Ectodermal cell (in vitro differentiated cells): ENCODE measurements at regions not wholly inside any gene's neighbourhood (a gene's known extent, or its start where the extent isn't known, plus 50 kb on each side); places are given as distances from the start of the nearest gene placed in this dataset.
"Not testable (repeated sequence)": the region's sequence is repeated elsewhere in the genome, so short reads cannot be mapped to it uniquely, and the experiment has no call there.

ENCODE experiments used
- H3K27ac ChIP-seq: 2 replicates; pipeline ENCODE4 v1.7.0; 2013; ENCODE audit warnings: mild to moderate bottlenecking, low read depth, low read length; ENCODE audit not compliant: insufficient read depth, poor library complexity, severe bottlenecking
- H3K27me3 ChIP-seq: 2 replicates; pipeline ENCODE4 v1.7.0; 2013; ENCODE audit warnings: mild to moderate bottlenecking, low read length; ENCODE audit not compliant: insufficient read depth, control insufficient read depth, poor library complexity, severe bottlenecking
- H3K36me3 ChIP-seq: one replicate; pipeline ENCODE4 v1.7.0; 2013; ENCODE audit warnings: low read length; ENCODE audit not compliant: control insufficient read depth, insufficient read depth
- H3K4me1 ChIP-seq: one replicate; pipeline ENCODE4 v1.7.0; 2013; ENCODE audit warnings: low read length; ENCODE audit not compliant: control insufficient read depth, insufficient read depth
- H3K4me3 ChIP-seq: 2 replicates; pipeline ENCODE4 v1.7.0; 2013; ENCODE audit warnings: low read depth, low read length, control low read depth; ENCODE audit not compliant: insufficient read depth
- H3K9me3 ChIP-seq: 2 replicates; pipeline ENCODE4 v1.7.0; 2013; ENCODE audit warnings: mild to moderate bottlenecking, low read length, moderate library complexity; ENCODE audit not compliant: control insufficient read depth
- WGBS, 2 experiments: methylation state at CpG; one replicate each; pipeline ENCODE4 v1.1.7; 2013; ENCODE audit warnings: missing lambda C conversion rate in 2 of 2; 5-methylcytosine and 5-hydroxymethylcytosine counted together

GRCh38 chr6:119758385-119758784 is 408.8 kb upstream of the MAN1A1 start:
- H3K4me3 ChIP-seq = no peak overlapping the region
- no peak overlapping the region for H3K27ac ChIP-seq
- no peaks in the 10 kb centered on the region for H3K27me3 ChIP-seq
- 91 to 93% methylated on average over 3 of the region's 3 CpGs for WGBS, 2 experiments
- H3K9me3 ChIP-seq = no peaks in the 10 kb centered on the region
- H3K36me3 ChIP-seq = no peaks in the 10 kb centered on the region
- H3K4me1 ChIP-seq = no peaks in the 10 kb centered on the region

DNA sequence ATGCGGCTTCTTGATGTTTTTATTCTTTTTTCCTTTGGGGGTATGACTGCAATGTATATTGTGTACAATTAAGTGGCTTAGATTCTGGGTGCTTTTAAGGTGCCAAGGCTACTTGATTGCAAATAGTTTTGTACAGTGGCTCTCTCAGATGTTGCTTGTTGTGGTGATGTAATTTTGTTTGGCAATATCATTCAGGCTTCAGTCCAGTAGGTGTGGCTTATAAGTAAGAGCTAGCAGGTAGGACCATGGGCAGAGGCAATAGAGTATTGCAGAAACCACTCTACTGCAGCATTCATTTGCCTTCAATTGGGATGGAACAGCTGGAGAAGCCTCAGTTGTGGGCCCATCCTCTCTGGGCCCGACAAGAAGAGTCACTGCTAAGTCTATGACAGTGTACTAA is 407.9 kb upstream of the MAN1A1 start:
- H3K27ac ChIP-seq = no peak overlapping the region
- WGBS, 2 experiments = 85 to 94% methylated on average over 2 of the region's 2 CpGs
- H3K36me3 ChIP-seq = no peaks in the 10 kb centered on the region
- H3K9me3 ChIP-seq = no peaks in the 10 kb centered on the region
- no peaks in the 10 kb centered on the region for H3K27me3 ChIP-seq
- no peak overlapping the region for H3K4me3 ChIP-seq
- no peaks in the 10 kb centered on the region for H3K4me1 ChIP-seq

DNA sequence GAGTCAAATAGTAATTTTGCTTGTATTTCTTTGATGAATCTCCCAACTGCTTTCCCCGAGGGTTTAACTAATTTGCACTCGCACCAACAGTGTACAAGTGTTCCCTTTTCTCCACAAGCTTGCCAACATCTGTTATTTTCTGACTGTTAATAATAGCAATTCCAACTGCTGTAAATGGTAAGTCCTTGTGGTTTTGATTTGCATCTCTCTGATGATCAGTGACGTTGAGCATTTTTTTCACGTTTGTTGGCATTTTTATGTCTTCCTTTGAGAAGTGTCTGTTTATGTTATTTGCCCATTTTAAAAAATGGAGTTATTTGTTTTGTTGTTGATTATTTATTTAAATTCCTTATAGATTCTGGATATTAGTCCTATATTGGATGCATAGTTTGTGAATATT is 399.8 kb upstream of the MAN1A1 start:
- H3K4me3 ChIP-seq = no peak overlapping the region
- H3K9me3 ChIP-seq = no peaks in the 10 kb centered on the region
- H3K27me3 ChIP-seq = no peaks in the 10 kb centered on the region
- 67 to 71% methylated on average over 4 of the region's 4 CpGs for WGBS, 2 experiments
- no peak overlapping the region for H3K27ac ChIP-seq
- H3K4me1 ChIP-seq = no peaks in the 10 kb centered on the region
- no peaks in the 10 kb centered on the region for H3K36me3 ChIP-seq

DNA sequence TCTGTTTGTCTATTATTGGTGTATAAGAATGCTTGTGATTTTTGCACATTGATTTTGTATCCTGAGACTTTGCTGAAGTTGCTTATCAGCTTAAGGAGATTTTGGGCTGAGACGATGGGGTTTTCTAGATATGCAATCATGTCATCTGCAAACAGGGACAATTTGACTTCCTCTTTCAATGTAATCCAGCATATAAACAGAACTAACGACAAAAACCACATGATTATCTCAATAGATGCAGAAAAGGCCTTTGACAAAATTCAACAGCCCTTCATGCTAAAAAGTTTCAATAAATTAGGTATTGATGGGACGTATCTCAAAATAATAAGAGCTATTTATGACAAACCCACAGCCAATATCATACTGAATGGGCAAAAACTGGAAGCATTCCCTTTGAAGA is 399.0 kb upstream of the MAN1A1 start:
- not testable (repeated sequence) for H3K36me3 ChIP-seq, H3K4me3 ChIP-seq, H3K4me1 ChIP-seq, H3K27me3 ChIP-seq, H3K9me3 ChIP-seq, H3K27ac ChIP-seq
- WGBS, 2 experiments = 80 to 100% methylated on average over 1 of the region's 3 CpGs

- Histone ChIP-seq H3K27me3 (no peaks in the 10 kb centered on the region), H3K36me3 (no peaks in the 10 kb centered on the region), H3K9me3 (no peaks in the 10 kb centered on the region), H3K4me3 (no peak overlapping the region), H3K4me1 (no peaks in the 10 kb centered on the region), H3K27ac (no peak overlapping the region)
- WGBS, 2 experiments = 3 to 8% methylated on average over 5 to 6 of the region's 6 CpGs
Measured at GRCh38 chr6:119742188-119742803, 392.7 kb upstream of the MAN1A1 start.

DNA sequence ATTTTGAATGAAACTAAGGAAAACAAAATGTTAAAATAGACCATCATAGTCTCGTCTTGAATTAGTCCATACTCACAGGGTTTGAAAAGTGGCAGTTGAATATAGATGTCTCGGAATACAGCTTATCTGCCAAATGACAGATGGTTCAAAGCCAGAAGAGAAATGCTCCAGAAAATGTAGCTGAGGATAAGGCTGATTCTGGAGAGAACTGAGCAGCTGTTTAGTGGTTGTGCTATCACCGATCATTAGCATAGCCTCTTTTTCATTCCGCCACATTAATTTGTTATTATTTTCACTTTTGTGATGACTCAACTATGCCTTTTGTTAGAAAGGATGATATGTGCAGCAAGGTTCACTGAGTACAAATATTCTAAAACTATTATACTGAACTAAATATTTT is 390.2 kb upstream of the MAN1A1 start:
- Histone ChIP-seq H3K9me3 (no peaks in the 10 kb centered on the region), H3K27me3 (no peaks in the 10 kb centered on the region), H3K27ac (no peak overlapping the region), H3K4me3 (no peak overlapping the region), H3K4me1 (no peaks in the 10 kb centered on the region), H3K36me3 (no peaks in the 10 kb centered on the region)
- WGBS, 2 experiments = 93 to 96% methylated on average over 3 to 4 of the region's 4 CpGs

DNA sequence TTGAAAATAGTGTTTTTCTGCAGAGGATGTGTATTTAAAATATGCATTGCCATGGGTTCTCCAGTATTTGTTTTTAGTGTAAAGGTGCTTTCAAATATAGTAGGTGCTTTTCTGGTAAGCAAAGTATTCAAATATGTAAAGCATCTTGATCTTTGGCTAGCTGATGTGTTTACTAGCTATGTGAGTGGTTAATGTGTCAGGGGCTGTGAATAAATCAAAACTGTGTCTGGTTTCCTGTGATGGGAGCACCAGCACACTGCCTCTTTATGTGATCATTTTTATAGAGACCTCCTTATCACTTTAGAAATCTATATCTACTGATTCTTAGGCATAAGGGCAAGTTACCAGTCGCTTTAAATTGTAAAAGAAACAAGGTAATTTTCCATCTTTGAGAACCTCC is 388.9 kb upstream of the MAN1A1 start:
- no peaks in the 10 kb centered on the region for H3K36me3 ChIP-seq
- 85 to 88% methylated on average over 1 of the region's 1 CpG for WGBS, 2 experiments
- no peak overlapping the region for H3K4me3 ChIP-seq
- no peaks in the 10 kb centered on the region for H3K27me3 ChIP-seq
- no peak overlapping the region for H3K27ac ChIP-seq
- no peaks in the 10 kb centered on the region for H3K9me3 ChIP-seq
- no peaks in the 10 kb centered on the region for H3K4me1 ChIP-seq

DNA sequence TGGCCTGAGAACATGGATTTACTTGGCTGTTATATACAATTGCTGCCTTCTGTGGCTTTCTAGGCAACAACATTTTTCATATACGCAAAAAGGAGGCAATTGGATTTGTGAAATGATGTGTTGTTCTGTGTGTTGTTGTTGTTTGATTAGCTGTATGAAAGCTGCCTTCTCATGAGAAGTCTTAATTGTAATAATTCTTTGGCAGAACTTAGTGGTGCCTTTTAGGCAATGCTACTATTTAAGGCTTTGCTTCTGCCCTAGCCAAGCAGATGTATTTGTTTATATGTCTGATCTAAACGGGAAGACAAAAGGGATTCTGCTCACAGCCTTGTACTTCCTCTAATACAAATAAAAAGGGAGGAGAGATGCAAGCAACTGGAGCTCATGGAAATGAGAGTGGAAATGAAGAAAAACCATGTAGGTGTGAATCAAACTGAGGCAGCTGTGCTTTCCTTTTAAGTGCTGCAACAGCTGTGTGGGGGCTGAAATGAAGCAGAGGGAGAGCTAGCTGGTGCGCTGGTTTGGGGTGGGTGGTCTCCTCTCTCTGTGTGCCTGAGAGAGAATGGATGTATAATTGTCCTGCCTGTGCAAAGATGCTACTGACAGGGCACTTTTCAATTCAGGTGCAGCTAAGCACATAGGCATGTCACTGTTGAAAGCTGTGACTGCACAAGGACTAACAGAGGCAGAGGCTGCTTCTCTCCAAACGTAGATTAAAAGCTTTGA is 386.9 kb upstream of the MAN1A1 start:
- H3K36me3 ChIP-seq = no peaks in the 10 kb centered on the region
- no peaks in the 10 kb centered on the region for H3K27me3 ChIP-seq
- H3K9me3 ChIP-seq = no peaks in the 10 kb centered on the region
- H3K27ac ChIP-seq = no peak overlapping the region
- 86 to 91% methylated on average over 3 to 4 of the region's 4 CpGs for WGBS, 2 experiments
- H3K4me1 ChIP-seq = no peaks in the 10 kb centered on the region
- H3K4me3 ChIP-seq = no peak overlapping the region

GRCh38 chr6:119735530-119735929 is 386.0 kb upstream of the MAN1A1 start:
- Histone ChIP-seq H3K36me3 (no peaks in the 10 kb centered on the region), H3K27me3 (no peaks in the 10 kb centered on the region), H3K9me3 (no peaks in the 10 kb centered on the region), H3K4me3 (no peak overlapping the region), H3K27ac (no peak overlapping the region), H3K4me1 (no peaks in the 10 kb centered on the region)
- WGBS, 2 experiments = 92 to 93% methylated on average over 4 of the region's 4 CpGs

DNA sequence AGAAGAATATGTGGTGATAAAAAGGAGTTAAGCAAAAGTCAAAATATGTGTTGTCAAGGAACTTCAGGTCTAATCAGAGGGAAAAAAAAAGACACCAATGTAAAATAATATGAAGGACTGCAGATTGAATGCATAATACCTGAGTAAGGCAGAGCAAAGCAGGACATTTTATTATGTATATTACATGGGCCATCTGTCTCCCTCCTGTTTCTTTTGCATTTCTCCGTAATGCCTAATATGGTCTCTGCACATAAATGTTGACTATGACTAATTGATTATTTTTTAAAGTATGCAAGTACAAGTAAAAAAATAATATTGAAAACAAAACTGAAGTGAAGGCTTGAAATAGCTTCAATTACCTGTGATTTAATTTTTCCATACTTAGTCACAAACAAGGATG is 384.7 kb upstream of the MAN1A1 start:
- Histone ChIP-seq H3K27me3 (no peaks in the 10 kb centered on the region), H3K4me1 (no peaks in the 10 kb centered on the region), H3K36me3 (no peaks in the 10 kb centered on the region), H3K4me3 (no peak overlapping the region), H3K9me3 (peaks cover 2% of the 10 kb centered on the region), H3K27ac (no peak overlapping the region)
- WGBS, 2 experiments = no CpG with 5 or more reads among the region's 1 CpG
